ENCODE measurements at regions not wholly inside any gene's neighbourhood (a gene's known extent, or its start where the extent isn't known, plus 50 kb on each side); places are given as distances from the start of the nearest gene placed in this dataset.

DNA sequence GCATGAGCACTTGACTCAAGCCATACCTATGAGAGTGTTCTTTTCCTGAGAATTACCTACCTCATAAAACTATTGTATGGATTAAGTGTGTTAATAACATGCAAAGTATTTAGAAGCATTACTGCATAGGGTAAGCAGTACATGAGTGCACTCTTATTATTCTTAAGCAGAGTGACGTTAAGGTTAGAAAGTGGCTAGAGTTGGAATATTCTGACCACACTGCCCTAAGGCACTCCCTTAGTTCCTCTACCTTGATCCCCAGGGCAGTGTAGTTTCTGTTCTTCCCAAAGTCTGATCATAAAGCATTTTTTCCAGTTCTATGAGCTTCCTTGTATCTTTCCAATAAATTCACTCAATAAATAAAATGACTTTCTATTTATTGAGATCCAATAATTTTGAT lies 189.2 kb downstream of the PCSK1 start:
- DNase-seq: no peak

DNA sequence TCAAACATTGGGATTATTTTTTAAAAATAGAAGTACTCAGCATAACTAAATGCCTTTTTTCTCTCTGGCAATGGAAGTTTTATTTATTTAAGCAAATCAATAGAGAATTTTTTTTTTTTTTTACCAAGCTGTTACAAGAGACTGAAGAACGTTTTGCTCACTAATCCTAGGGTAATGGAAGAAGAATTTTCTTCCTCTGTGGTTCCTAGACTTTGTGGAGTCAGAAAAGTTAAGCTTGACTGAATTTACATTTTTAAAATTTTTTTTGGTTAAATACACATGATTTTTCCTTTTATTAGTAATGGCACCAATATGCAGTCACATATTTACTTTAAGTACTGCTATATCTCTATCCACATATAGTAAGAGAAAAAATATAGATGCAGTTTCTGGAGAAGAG lies 189.8 kb downstream of the PCSK1 start:
- DNase-seq: no peak

DNA sequence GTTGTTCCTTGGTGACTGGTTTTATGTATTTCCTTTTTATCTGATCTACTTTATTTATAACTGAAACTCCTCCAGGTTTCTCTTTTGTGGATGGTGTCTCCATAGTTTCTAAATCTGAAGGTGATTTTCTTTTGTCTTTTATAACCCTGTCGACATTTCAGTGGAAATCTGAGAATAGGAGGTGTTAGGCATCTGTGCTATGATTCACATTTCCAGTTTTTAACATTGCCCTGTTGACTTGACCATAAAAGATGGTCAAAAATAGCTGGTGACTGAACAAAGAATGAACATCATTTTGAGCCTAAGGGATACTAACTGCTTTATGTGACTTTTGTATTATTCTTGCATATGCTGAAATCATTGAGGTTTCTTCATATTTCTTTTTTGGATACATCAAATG lies 190.5 kb downstream of the PCSK1 start:
- no peak for DNase-seq

DNA sequence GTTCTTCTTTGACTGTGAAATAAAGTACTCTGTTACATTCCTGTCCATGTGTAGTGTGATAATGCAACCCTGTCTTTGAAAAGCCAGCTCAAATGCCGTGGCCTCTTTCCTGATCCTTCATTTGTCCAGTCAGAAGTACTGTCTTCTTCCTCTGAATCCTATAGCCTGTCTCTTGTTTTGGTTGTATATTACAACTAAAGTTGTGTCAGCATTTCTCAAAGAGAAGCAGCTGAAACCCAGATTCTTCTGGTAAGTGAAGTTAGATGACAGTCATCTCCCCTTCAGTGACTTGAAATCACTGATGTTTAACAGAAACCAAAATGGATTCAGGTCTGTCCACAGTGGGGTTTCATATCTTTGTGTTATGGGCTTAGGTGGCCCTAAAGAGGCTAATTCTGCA lies 196.2 kb downstream of the PCSK1 start:
- no peak for DNase-seq

DNA sequence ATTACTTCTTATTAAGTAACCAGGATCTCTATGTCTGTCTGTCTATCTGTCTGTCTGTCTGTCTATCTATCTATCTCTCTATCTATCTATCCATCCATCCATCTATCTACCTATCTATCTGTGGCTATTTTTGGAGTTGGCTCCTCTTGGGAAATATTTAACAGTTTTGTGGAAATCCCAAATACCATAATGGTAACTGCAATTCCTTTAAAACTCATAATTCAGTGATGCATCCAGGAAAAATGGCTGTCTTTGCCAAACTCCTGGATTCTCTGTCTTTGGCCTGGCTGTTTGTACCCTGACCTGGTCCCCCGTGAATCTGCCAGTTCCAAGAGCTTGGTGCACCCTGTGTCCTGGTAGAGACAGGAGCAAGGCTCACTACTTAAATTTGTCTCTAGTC lies 197.0 kb downstream of the PCSK1 start:
- no peak for DNase-seq

DNA sequence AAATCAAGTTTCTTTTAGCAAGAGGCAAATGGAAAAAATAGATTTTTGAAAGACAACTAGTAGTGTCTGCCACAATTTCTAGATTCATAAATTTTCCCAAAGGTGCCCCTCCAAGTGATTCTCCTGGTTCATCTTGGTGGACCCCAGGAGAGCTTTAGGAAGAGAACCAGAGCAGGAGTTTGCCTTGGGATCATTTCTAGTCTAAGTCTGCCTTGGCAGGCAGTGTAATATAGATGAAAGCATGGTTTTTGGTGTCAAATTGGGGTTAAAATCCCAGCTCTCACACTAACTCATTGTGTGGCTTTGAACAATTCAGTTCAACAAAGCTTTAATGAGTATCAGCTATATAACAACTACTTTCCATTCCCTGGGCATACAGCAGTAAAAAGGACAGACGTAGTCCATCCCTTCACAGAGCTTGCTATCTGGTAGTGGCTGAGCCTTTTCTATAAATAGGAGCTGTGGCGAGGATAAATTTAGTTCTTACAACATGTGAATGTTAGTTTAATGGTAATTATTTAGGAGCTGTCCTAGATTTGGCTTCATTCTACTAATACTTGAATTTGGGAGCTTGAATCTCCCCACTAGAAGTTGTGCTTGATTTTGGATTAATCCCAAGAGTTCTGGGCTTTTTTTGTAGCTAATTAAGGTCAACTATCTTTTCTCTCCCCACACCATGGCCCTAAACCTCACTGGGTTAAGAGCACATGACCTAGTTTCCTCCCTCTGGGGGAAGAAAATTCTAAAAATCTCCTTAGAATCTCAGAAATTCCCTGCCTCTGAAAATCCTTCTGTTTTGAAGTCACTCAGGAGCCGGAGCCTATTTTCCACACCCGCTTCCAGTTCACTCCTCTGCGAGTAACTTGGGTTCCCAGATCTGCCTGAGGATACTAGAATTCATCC lies 197.8 kb downstream of the PCSK1 start:
- DNase-seq: no peak

DNA sequence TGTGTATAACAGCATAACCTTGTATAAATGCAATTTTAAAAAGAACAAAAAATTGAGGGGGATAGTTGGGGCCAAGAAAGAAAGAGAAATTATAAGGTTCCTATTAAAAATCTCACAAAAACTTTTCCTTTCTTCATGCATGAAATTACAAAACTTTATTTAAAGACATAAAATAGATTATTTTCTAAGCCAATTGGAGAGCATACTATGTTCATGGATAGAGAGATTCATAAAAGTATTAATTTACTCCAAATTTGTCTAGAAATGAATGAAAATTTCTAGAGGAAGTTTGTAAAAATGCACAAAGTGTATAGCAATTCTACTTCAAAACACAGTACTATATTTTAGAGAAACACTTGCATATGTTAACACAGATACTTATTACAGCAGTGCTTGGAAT lies 200.4 kb downstream of the PCSK1 start:
- DNase-seq: no peak

DNA sequence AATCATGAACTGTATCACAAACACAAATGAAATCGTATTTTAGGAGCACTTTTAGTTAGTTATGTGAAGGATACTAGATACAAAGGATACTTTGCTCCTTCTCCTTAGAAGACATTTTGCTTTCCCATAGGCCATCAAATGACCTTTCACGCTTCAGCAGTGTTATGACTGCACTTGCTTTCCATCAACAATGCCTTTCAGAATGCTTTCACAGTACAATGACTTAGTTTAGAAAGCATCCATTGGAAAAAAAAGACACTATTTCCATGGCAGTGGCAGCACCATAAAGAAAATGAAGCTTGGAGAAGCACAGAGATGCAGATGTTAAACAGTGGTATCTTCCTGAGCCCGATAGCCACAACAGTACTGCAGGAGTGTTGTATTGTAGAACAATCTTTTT lies 203.9 kb downstream of the PCSK1 start:
- DNase-seq: no peak

DNA sequence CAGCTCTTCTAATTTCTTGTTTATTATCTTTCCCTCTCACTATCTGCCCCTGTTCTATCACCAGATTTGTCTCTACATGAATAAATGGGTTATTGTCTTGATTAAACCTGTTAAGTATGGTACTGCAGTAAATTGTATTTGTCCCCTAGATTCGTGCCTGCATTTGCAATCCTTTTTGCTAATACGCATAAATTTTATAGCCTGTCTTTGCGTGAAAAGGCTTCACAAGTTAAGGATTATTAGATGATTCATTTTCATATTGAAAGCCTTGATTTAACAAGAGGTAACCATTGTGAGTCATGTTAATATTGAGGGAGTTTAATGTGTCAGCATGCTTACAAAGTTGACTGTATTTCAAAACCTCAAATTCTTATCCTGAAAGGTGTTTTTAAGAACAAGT lies 204.6 kb downstream of the PCSK1 start:
- no peak for DNase-seq

DNA sequence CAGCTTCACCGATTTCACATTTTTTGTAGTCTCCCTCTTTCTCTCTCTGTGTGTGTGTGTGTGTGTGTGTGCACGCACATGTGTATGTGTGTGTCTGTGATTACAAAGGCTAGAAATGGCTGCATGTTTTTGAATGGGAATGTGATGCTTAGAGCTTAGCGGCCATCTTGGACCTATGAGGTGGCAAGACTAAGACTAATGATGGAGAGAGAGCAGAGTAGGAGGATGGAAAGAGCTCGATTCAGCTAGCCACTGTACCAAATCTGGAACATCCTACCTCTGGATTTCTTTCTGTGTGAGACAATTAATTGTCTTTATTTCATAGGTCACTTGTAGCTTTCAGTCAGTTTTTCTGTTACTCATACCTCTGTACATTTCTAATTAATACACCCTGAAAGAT lies 205.1 kb downstream of the PCSK1 start:
- no peak for DNase-seq

DNA sequence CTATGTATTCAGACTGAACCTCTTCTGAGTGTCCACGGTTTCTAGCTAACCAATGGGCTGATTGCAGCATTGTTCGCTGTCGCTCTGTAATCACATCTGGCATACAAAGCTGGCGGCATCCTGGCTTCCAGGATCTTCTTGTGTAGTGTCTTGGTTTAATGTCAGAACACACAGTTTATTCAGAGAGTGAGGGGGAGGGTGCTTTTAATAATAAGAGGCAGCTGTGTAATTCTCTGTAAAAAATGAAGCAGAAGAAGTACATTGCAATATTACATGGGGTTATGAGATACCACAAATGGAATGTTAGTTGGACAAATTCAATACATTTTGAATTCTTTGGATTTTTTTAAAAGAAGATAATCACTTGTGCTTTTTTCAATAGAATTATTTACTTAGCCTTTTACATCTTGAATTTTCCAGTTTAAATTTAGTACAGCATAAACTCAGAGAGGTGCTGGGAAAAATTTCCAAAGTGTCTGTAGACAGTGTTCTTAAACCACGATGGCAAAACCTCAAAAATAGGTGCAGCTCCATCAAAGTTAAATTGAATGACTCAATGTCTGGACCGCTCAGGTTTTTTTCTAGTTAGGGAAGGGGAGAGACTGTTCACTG lies 206.0 kb downstream of the PCSK1 start:
- no peak for DNase-seq

DNA sequence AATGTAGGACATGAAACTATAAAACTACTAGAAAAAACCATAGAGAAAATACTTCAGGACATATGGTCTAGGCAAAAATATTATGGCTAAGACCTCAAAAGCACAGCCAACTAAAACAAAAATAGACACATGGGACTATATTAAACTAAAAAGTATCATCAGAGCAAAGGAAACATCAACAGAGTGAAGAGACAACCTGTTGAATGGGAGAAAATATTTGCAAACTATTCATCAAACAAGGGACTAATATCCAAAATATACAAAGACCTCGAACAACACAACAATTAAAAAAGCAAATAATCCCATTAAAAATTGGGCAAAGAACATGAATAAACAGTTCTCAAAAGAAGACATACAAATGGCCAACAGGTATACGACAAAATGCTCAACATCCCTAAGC lies 210.9 kb downstream of the PCSK1 start:
- no peak for DNase-seq

DNA sequence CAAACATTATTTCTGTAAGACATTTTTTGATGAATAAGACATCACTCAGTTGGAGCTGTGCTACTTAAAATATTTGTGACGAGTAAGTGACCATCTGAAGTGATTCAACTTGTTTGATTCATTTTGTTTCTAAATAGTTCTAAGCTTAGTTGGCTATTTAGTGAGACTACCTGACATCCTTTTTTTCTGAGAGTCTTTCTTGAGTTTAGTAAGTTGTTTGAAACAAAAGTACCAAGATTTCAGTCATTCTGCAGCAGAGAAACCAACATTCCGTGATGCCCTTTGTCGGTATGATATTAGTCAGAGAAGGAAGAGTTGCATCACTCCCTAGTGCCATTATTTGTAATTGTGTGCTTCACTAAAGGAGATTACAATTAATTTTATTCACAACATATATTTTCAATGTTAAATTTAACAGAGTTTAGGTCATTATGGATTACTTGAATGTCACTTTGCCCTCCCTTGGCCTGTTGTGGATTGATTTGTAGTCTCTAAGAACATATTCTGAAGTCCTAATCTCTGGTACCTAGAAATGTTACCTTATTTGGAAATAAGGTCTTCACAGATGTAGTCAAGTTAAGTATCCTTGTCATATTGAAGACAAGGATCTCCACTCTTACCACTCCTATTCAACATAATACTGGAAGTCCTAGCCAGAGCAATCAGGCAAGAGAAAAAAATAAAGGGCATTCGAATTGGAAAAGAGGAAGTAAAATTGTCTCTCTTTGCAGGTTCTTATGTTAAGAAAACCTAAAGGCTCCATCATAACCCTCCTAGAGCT lies 212.2 kb downstream of the PCSK1 start:
- DNase-seq: peak in 2 of 4 experiments; percentile 7 to 16

DNA sequence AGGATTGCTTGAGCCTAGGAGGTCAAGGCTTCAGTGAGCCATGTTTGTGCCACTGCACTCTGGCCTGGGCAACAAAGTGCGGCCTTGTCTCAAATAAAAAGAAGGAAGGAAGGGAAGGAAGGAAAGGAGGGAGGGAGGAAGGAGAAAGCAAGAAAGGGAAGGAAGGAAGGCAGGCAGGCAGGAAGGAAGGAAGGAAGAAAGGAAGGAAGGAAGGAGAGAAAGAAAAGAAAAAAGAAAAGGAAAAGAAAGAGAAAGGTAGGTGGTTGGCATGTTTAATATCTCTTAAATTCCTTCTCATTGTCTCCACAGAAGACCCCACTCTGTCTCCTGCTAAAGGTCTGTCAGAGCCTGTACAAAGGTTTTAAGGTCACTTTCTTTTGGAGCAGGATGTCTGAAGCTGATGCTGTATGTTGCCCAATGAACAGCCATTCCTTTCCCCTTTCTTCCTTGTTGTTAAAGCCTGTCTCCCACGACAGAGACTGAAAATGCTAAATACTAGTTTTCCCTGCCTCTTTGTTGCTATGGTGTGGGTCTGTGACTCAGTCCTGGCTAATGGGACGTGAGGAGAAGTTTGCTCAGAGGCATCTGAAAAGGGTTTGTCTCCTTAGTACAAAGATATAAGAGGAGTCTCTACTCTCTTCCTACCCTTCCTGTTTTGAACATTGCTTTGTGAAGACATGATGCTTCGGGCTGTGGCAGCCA lies 213.3 kb downstream of the PCSK1 start:
- peak in 3 of 4 experiments; percentile 24 to 50 (median 40) for DNase-seq

DNA sequence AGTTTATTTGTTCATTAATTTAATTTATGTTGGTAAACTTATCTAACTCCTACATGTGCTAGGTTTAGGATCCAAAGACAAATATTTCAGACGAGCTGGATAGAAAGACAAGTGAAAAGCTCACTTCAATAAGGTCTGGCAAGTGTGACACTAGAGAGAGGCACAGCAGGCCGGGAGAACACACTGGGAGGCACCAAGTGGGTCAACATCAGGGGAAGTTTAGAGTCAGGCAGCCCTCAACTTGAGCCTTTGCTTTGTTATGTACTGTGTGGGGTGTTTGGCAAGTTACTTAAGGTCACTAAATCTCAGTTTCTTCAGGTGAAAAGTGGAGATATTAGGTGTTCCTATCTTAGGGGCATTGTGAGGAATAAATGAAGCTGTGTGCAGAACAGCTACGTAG lies 214.4 kb downstream of the PCSK1 start:
- DNase-seq: no peak

DNA sequence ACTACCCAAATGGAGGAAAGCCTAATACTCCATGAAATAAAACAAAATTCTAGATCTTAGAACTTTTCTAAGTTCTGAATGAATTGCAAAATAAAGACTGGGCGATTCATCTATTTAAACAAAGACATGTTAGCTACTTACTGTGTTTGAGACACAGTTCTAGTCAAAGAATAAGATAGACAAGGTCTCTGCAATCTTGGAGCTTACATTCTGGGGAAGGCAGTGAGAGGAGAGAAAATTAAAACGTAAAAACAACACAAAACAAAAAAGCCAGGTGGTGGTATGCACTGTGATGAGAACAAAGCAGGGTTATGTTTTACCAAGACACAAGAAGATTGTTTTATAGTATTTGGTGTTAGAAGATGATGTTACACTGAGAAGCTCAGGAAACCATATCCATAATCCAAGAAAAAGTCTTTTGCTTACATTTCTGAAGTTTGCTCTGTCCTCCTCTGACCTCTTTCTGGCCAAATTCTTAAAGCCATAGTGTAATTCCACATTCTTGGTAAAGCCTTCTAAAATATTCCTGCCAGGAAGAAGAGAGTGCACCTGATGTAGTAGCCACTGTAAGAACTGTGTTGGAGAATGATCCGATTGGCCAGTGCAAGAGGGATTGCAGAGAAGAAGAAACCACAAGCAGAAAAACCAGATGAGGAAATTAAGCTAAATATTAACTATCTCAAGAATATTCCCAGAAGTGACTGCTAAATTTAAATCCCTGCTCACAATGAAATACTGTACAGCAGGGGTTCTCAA lies 218.4 kb downstream of the PCSK1 start:
- no peak for DNase-seq

DNA sequence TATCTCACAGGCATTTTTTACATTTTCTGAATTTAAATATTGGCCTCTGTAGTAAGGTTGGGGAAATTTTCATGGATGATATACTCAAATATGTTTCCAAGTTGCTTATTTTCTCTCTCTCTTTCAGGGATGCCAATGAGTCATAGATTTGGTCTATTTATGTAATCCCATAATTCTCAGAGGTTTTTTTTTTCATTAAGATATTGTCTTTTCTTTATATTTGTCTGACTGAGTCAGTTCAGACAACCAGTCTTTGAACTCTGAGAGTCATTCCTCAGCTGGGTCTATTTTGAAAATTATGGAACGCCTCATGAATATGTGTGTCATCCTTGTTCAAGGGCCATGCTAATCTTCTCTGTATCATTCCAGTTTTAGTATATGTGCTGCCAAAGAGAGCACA lies 223.2 kb downstream of the PCSK1 start:
- no peak for DNase-seq

DNA sequence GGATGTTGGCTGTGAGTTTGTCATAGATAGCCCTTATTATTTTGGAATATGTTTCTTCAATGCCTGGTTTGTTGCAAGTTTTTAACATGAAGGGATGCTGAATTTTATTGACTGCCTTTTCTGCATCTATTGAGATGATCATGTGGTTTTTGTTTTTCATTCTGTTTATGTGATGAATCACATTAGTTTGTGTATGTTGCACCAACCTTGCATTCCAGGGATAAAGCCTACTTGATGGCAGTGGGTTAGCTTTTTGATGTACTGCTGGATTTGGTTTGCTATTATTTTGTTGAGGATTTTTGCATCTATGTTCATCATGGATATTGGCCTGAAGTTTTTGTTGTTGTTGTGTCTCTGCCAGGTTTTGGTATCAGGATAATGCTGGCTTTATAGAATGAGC lies 225.6 kb downstream of the PCSK1 start:
- DNase-seq: no peak

DNA sequence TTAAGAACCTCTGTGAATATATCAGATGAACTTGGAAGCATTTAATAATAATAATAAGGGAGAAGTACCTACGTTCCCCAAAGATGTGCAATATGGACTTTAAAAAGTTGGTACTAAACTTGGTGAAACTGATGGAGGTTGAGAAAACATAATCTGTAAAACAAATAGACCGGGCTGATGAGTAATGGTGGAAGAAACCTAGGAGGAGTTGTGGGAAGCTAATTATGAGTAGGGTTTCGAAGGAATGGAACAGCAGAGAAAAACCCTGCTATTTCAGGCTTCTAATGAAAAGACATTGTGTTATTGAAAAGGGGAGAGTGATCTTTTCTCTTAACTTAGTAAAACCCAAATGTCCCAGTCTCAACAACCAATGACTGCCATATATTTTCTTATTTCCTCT lies 229.3 kb downstream of the PCSK1 start:
- no peak for DNase-seq

DNA sequence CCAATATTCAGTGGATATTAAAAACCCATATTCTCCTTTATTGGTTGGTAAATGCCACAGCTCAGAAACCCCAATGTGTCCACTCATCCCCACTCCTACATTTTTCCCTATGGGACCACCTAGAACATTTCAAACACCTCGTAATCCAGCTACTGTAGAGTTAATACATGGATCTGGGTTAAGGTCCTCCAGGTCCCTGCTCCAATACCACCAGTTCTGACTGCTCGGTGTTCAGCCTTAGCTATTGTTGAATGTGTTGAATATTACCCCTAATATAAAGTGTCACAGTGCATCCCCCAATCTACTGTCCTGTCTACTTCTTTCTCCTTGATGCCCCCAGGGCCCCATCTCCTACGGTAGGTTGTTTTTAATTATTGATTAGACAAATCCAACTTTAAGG lies 231.5 kb downstream of the PCSK1 start:
- no peak for DNase-seq

DNA sequence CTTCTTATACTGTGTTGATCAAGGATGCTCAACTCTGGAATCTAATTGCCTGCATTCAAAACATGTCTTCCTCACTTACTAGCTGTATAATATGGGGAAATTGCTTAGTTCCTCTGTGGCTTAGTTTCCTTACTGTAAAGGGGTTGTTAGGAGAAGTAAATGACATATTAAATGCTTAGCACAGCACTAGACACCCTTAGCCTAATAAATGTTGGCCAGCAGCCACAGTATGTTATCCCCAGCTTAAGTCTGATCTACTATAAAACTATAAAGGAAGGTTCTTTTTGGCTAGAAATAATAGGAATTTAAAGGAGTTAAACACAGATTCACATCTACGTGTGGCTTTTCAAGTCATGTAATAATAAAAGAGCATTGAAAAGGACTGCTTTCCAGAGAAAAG lies 232.4 kb downstream of the PCSK1 start:
- peak; percentile 43 to 85 (median 67) for DNase-seq

DNA sequence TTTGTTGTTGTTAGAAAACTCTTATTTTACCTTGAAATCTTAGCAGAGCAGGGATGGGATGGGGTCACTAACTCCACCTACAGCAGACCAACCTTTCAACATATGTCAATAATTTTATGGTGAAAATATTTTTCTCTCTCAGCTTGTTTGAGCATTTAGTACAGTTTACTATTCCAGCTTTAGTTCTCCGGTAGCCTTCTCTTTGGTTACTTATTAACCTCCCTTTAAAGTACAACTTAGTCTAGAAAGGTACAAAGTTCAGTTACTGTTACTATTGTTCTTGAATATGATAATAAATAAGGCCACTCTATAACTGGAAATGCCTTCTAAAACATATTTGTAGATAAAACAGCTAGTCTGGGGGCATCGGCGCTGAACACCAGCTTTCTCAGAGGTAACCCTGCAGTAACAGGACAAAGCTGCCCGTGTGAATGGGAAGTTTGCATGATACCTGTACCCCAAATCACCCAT lies 233.3 kb downstream of the PCSK1 start:
- DNase-seq: no peak

Measured in suppressor macrophage (primary cell).